ENCODE measurements at regions not wholly inside any gene's neighbourhood (a gene's known extent, or its start where the extent isn't known, plus 50 kb on each side); places are given as distances from the start of the nearest gene placed in this dataset.
A peak's percentile ranks its signal among the peaks of the same experiment; 100 is the strongest.

GRCh38 chr5:26193626-26194025 is 844.8 kb downstream of the CDH9 start:
- no peaks in the 10 kb centered on the region for H3K9me3 ChIP-seq
- H3K36me3 ChIP-seq, result no peaks in the 10 kb centered on the region
- no peak for ATAC-seq
- no peak overlapping the region for H3K4me3 ChIP-seq
- no peaks in the 10 kb centered on the region for H3K4me1 ChIP-seq
- no peaks in the 10 kb centered on the region for H3K27me3 ChIP-seq
- no peak for TF ChIP-seq CTCF (IDR thresholded peaks at IDR 0.05)
- no peak overlapping the region for H3K27ac ChIP-seq
- 44 to 59% methylated on average over 5 of the region's 5 CpGs for WGBS, 2 donors
- DNase-seq, result no peak
- no peak for FAIRE-seq
- intact Hi-C loops (cut with DNase I), result no loop called here

GRCh38 chr5:26192486-26192885 is 845.9 kb downstream of the CDH9 start:
- no peaks in the 10 kb centered on the region for H3K27me3 ChIP-seq
- DNase-seq, result no peak
- no peak for FAIRE-seq
- TF ChIP-seq CTCF (IDR thresholded peaks at IDR 0.05), result no peak
- intact Hi-C loops (cut with DNase I), result no loop called here
- no peak overlapping the region for H3K27ac ChIP-seq
- H3K36me3 ChIP-seq, result no peaks in the 10 kb centered on the region
- H3K4me3 ChIP-seq, result no peak overlapping the region
- no peak for ATAC-seq
- no peaks in the 10 kb centered on the region for H3K4me1 ChIP-seq
- H3K9me3 ChIP-seq, result no peaks in the 10 kb centered on the region

- Histone ChIP-seq H3K4me3 (no peak overlapping the region), H3K4me1 (no peaks in the 10 kb centered on the region), H3K36me3 (no peaks in the 10 kb centered on the region), H3K9me3 (no peaks in the 10 kb centered on the region), H3K27ac (no peak overlapping the region), H3K27me3 (no peaks in the 10 kb centered on the region)
- 74 to 91% methylated on average over 1 of the region's 1 CpG for WGBS, 2 donors
- FAIRE-seq, result no peak
- TF ChIP-seq CTCF (IDR thresholded peaks at IDR 0.05), result no peak
- ATAC-seq, result no peak
- DNase-seq, result no peak
- intact Hi-C loops (cut with DNase I), result no loop called here
Measured at GRCh38 chr5:26181582-26181981, 856.8 kb downstream of the CDH9 start.

GRCh38 chr5:26148569-26149107 is 889.7 kb downstream of the CDH9 start:
- Histone ChIP-seq H3K4me1 (no peaks in the 10 kb centered on the region), H3K27me3 (no peaks in the 10 kb centered on the region), H3K9me3 (no peaks in the 10 kb centered on the region), H3K36me3 (no peaks in the 10 kb centered on the region), H3K4me3 (no peak overlapping the region), H3K27ac (no peak overlapping the region)
- FAIRE-seq, result no peak
- TF ChIP-seq CTCF (IDR thresholded peaks at IDR 0.05), result no peak
- 49 to 68% methylated on average over 7 of the region's 7 CpGs for WGBS, 2 donors
- intact Hi-C loops (cut with DNase I), result no loop called here
- peak in 1 of 6 donors; percentile 24 for DNase-seq
- ATAC-seq, result no peak

- Histone ChIP-seq H3K4me3 (no peak overlapping the region), H3K9me3 (no peaks in the 10 kb centered on the region), H3K27ac (no peak overlapping the region), H3K27me3 (no peaks in the 10 kb centered on the region), H3K4me1 (no peaks in the 10 kb centered on the region), H3K36me3 (no peaks in the 10 kb centered on the region)
- no peak for TF ChIP-seq CTCF (IDR thresholded peaks at IDR 0.05)
- no peak for DNase-seq
- FAIRE-seq, result no peak
- ATAC-seq, result no peak
- intact Hi-C loops (cut with DNase I), result no loop called here
- 30 to 55% methylated on average over 2 of the region's 2 CpGs for WGBS, 2 donors
Measured at GRCh38 chr5:26143259-26143658, 895.1 kb downstream of the CDH9 start.

Measured in pancreas (tissue), 10 donors.